Left ventricle myocardium inferior (tissue), 1 donor: ENCODE measurements at regions not wholly inside any gene's neighbourhood (a gene's known extent, or its start where the extent isn't known, plus 50 kb on each side); places are given as distances from the start of the nearest gene placed in this dataset.

Experiments
- DNase-seq: peaks from one replicate; pipeline ENCODE4 v3.0.0-alpha.2; 2020
- H3K27ac ChIP-seq: fragments of 200-600 bp; replicated peaks from 2 replicates; pipeline ENCODE4 v1.8.0; 2021
- H3K27me3 ChIP-seq: fragments of 200-600 bp; 2 replicates; pipeline ENCODE4 v1.8.0; 2021; ENCODE audit warnings: low read depth
- H3K36me3 ChIP-seq: fragments of 200-600 bp; 2 replicates; pipeline ENCODE4 v1.8.0; 2021
- H3K4me1 ChIP-seq: fragments of 200-600 bp; 2 replicates; pipeline ENCODE4 v1.8.0; 2021
- H3K4me3 ChIP-seq: fragments of 200-600 bp; 2 replicates; pipeline ENCODE4 v1.8.0; 2021; ENCODE audit warnings: mild to moderate bottlenecking, moderate library complexity
- H3K9me3 ChIP-seq: fragments of 200-600 bp; replicated peaks from 2 replicates; pipeline ENCODE4 v1.8.0; 2021
- intact Hi-C: fragments of 100-400 bp; cut with micrococcal nuclease; formaldehyde crosslinking; loops from one replicate; pipeline ENCODE4 v1.11.0; 2022
- TF ChIP-seq, protein P1 (sequence below): fragments of 200-600 bp; IDR thresholded peaks from 2 replicates; pipeline ENCODE4 v1.8.0; 2021; ENCODE audit warnings: antibody characterized with exemption, mild to moderate bottlenecking, borderline replicate concordance
- donor health status: DM: no; HTN: yes; CAD: no; lungs with severe emphysema.

DNA sequence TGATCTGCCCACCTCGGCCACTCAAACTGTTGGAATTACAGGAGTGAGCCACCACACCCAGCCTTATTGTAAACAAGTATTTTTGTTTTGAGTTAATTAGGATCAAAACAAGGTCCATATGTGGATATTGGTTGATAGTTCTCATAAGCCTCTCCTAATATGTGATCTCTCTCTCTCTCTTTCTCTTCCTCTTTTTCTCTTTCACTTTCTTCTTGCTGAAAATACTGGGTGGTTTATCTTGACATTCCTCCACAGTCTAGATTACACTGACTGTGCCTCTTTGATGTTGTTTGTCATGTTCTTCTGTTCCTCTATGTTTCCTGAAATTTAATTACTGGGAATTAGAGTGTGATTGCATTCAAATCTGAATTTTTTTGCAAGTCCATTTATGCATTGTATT lies 547.5 kb upstream of the NRXN1 start:
- no peaks in the 10 kb centered on the region for H3K27me3 ChIP-seq
- intact Hi-C loops: no loop called here
- H3K4me1 ChIP-seq: no peaks in the 10 kb centered on the region

DNA sequence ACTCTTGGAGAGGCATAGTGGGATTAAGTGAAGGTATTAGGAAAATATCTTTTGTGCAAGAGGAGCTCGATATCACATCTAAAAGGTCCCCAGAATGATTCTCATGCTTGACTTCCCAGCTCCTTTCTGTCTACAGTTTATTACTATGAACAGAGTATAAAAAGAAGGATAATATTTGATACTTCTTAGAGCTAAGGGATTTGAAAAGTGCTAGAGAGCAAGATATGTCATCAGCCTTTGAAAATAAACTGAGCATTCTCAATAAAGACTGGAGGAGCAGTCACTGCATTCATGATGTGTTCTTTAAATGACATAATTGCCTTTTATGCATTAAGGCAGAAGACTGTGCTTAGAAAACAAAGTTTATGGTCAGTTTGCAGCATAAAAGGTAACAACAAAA lies 543.2 kb upstream of the NRXN1 start:
- Histone ChIP-seq H3K4me3 (no peak overlapping the region), H3K27me3 (no peaks in the 10 kb centered on the region), H3K4me1 (no peaks in the 10 kb centered on the region), H3K9me3 (no peaks in the 10 kb centered on the region), H3K27ac (no peak overlapping the region), H3K36me3 (no peaks in the 10 kb centered on the region)
- TF ChIP-seq, protein P1, sequence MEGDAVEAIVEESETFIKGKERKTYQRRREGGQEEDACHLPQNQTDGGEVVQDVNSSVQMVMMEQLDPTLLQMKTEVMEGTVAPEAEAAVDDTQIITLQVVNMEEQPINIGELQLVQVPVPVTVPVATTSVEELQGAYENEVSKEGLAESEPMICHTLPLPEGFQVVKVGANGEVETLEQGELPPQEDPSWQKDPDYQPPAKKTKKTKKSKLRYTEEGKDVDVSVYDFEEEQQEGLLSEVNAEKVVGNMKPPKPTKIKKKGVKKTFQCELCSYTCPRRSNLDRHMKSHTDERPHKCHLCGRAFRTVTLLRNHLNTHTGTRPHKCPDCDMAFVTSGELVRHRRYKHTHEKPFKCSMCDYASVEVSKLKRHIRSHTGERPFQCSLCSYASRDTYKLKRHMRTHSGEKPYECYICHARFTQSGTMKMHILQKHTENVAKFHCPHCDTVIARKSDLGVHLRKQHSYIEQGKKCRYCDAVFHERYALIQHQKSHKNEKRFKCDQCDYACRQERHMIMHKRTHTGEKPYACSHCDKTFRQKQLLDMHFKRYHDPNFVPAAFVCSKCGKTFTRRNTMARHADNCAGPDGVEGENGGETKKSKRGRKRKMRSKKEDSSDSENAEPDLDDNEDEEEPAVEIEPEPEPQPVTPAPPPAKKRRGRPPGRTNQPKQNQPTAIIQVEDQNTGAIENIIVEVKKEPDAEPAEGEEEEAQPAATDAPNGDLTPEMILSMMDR: no peak
- DNase-seq: no peak
- intact Hi-C loops: no loop called here

More for the DNA sequence above, 547.5 kb upstream of the NRXN1 start:
- Histone ChIP-seq H3K9me3 (peaks cover 27% of the 10 kb centered on the region), H3K27ac (no peak overlapping the region), H3K36me3 (no peaks in the 10 kb centered on the region), H3K4me3 (no peak overlapping the region)
- DNase-seq: no peak
- TF ChIP-seq, protein P1: no peak

DNA sequence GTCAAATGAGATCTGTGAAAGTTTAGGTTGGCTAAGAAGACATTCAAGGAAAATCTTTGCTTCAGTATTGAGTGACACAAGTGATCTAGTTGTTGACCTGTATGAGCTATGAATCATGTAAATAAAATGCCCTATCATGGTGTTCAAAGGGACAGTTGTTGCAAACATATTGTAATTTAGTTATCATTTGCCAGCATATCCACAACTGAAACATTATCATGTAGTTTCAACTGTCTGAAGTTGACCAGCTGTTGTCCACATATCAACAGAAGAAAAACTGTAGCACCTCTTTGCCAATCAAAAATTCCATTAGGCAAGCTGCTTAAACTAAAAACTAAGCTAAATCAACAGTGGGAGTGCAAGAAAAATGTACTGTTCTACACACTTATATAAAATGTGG lies 527.1 kb upstream of the NRXN1 start:
- H3K27ac ChIP-seq: no peak overlapping the region
- H3K9me3 ChIP-seq: peaks cover 10% of the 10 kb centered on the region
- DNase-seq: no peak
- H3K4me1 ChIP-seq: no peaks in the 10 kb centered on the region
- no peaks in the 10 kb centered on the region for H3K27me3 ChIP-seq
- no peaks in the 10 kb centered on the region for H3K36me3 ChIP-seq
- H3K4me3 ChIP-seq: no peak overlapping the region
- TF ChIP-seq, protein P1: no peak
- intact Hi-C loops: no loop called here

DNA sequence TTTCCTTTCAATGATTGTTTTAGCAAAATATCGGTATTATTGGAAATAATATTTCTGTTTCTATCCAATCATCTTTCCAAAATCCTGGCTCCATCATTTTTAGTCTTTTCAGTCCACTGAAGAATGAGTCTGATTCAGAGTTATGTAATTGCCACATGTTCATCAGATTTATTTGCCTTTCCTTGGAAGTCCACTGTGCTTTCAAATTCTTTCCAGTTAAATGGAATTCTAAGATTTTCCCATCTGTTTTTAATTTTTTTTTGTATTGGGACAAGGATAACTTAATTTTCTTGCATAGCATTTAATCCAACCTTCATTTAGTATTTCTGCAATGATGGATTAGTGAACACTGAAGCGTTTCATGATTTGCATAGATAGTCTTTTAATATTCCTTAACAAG lies 521.5 kb upstream of the NRXN1 start:
- Histone ChIP-seq H3K4me1 (no peaks in the 10 kb centered on the region), H3K36me3 (no peaks in the 10 kb centered on the region), H3K27me3 (no peaks in the 10 kb centered on the region), H3K9me3 (peaks cover 12% of the 10 kb centered on the region), H3K4me3 (no peak overlapping the region), H3K27ac (no peak overlapping the region)
- TF ChIP-seq, protein P1: no peak
- intact Hi-C loops: no loop called here
- DNase-seq: no peak

- no peak overlapping the region for H3K27ac ChIP-seq
- H3K36me3 ChIP-seq: no peaks in the 10 kb centered on the region
- no peak for DNase-seq
- no peaks in the 10 kb centered on the region for H3K27me3 ChIP-seq
- TF ChIP-seq, protein P1: no peak
- H3K9me3 ChIP-seq: peaks cover 38% of the 10 kb centered on the region
- intact Hi-C loops: no loop called here
- no peaks in the 10 kb centered on the region for H3K4me1 ChIP-seq
- no peak overlapping the region for H3K4me3 ChIP-seq
Observed at GRCh38 chr2:51535763-51536162, 503.8 kb upstream of the NRXN1 start.

GRCh38 chr2:51534166-51534565 lies 502.2 kb upstream of the NRXN1 start:
- H3K27me3 ChIP-seq: no peaks in the 10 kb centered on the region
- peaks cover 44% of the 10 kb centered on the region for H3K9me3 ChIP-seq
- H3K27ac ChIP-seq: no peak overlapping the region
- no peak for DNase-seq
- no peaks in the 10 kb centered on the region for H3K36me3 ChIP-seq
- intact Hi-C loops: no loop called here
- TF ChIP-seq, protein P1: no peak
- no peaks in the 10 kb centered on the region for H3K4me1 ChIP-seq
- no peak overlapping the region for H3K4me3 ChIP-seq
